ENCODE measurements at regions not wholly inside any gene's neighbourhood (a gene's known extent, or its start where the extent isn't known, plus 50 kb on each side); places are given as distances from the start of the nearest gene placed in this dataset.

DNA sequence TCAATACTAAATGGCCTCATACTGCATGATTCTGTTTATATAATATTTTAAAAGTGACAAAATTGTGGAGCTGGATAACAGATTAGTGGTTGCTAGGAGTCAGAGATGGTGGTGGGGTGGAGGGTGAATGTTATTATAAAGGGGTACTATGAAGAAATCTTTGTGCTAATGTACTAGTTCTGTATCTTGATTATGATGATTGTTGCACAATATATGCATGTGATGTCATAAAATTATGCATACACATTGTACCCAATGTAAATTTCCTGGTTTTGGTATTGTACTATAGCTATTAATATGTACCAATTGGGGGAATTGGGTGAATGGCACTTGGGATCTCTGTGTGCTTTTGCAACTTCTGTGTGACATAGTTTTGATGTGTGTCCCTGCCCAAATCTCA lies 112.2 kb downstream of the TMEM26 start:
- H3K36me3 ChIP-seq (ENCODE audit: control insufficient read depth, insufficient read depth, low read length) = no peaks in the 10 kb centered on the region
- no peaks in the 10 kb centered on the region for H3K9me3 ChIP-seq (ENCODE audit: control insufficient read depth, insufficient read depth, low read length)
- H3K4me1 ChIP-seq (ENCODE audit: control insufficient read depth, insufficient read depth, low read length) = no peaks in the 10 kb centered on the region
- no peak overlapping the region for H3K9ac ChIP-seq (ENCODE audit: low read depth, low read length)
- dilution Hi-C loops (cut with HindIII; ENCODE audit: low sequenced_read_pairs, unreplicated experiment) (no loop called here), in situ Hi-C loops (cut with MboI; ENCODE audit: low sequenced_read_pairs) (no loop called here), intact Hi-C loops (cut with micrococcal nuclease) (no loop called here)
- no peak overlapping the region for H2AK9ac ChIP-seq (replicated peaks; ENCODE audit: low read depth, low read length, poor library complexity)
- H3K79me1 ChIP-seq (ENCODE audit: low read depth in 1 of 2, low read length in 2 of 2) = no peaks in the 10 kb centered on the region
- POLR2A ChIA-PET (ENCODE audit: unreplicated experiment) = no interaction called here
- no peaks in the 10 kb centered on the region for H4K20me1 ChIP-seq (ENCODE audit: insufficient read depth, low read length)
- ATAC-seq (ENCODE audit: low read depth) = no peak
- no peak overlapping the region for H2AFZ ChIP-seq (replicated peaks; ENCODE audit: low read length, poor library complexity)
- H3K4me2 ChIP-seq (ENCODE audit: low read depth, low read length) = no peak overlapping the region
- no peaks in the 10 kb centered on the region for H3K9me1 ChIP-seq (ENCODE audit: insufficient read depth, low read length)
- no peak overlapping the region for H3K23ac ChIP-seq (ENCODE audit: low read depth, low read length)
- no peak overlapping the region for H4K8ac ChIP-seq (ENCODE audit: low read depth in 2 of 2, low read length in 2 of 2)
- no peak overlapping the region for H2BK20ac ChIP-seq (ENCODE audit: low read depth, low read length)
- H3K56ac ChIP-seq (ENCODE audit: extremely low read depth, insufficient read depth, low read length) = no peak overlapping the region
- H2BK5ac ChIP-seq (ENCODE audit: low read depth, low read length, poor library complexity, severe bottlenecking) = no peak overlapping the region
- no peak overlapping the region for H2AK5ac ChIP-seq (ENCODE audit: low read depth, low read length)
- CTCF ChIA-PET = no interaction called here
- no peak overlapping the region for H3K4ac ChIP-seq (ENCODE audit: low read depth, low read length)
- no peak overlapping the region for H4K5ac ChIP-seq (ENCODE audit: low read depth, low read length)
- no peaks in the 10 kb centered on the region; the same call in 1 of the 2 replicates for H3K27me3 ChIP-seq (ENCODE audit: control insufficient read depth, insufficient read depth, low read length)
- no TSS peak for BruUV-seq (replicated peaks)
- no peak overlapping the region for H2BK15ac ChIP-seq (ENCODE audit: low read depth, low read length)
- H3K18ac ChIP-seq (ENCODE audit: low read depth, low read length) = no peak overlapping the region
- no peak overlapping the region for H3K4me3 ChIP-seq (ENCODE audit: insufficient read depth, low read depth, low read length)
- no peak overlapping the region for H2BK120ac ChIP-seq (ENCODE audit: low read depth, low read length)
- DNase-seq = no peak
- no peak overlapping the region for H3K14ac ChIP-seq (replicated peaks; ENCODE audit: low read depth, low read length)
- H4K91ac ChIP-seq (ENCODE audit: insufficient read depth, low read depth, low read length) = no peak overlapping the region
- TF ChIP-seq, protein P1, sequence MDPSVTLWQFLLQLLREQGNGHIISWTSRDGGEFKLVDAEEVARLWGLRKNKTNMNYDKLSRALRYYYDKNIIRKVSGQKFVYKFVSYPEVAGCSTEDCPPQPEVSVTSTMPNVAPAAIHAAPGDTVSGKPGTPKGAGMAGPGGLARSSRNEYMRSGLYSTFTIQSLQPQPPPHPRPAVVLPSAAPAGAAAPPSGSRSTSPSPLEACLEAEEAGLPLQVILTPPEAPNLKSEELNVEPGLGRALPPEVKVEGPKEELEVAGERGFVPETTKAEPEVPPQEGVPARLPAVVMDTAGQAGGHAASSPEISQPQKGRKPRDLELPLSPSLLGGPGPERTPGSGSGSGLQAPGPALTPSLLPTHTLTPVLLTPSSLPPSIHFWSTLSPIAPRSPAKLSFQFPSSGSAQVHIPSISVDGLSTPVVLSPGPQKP (IDR thresholded peaks at IDR 0.05; ENCODE audit: borderline replicate concordance, low read depth, low read length) = no peak
- peak; percentile 78 for TF ChIP-seq CEBPB (IDR thresholded peaks at IDR 0.05; ENCODE audit: low read depth, low read length)
- no peak overlapping the region for H3K27ac ChIP-seq (ENCODE audit: insufficient read depth, low read length)
